ENCODE measurements at regions not wholly inside any gene's neighbourhood (a gene's known extent, or its start where the extent isn't known, plus 50 kb on each side); places are given as distances from the start of the nearest gene placed in this dataset.

- no peak for TF ChIP-seq EZH2 (IDR thresholded peaks at IDR 0.05; ENCODE audit: low read length, unreplicated experiment)
- no peak for TF ChIP-seq CTCF (conservative IDR thresholded peaks at IDR 0.05; ENCODE audit: low read depth, low read length)
- no peak for TF ChIP-seq EZH2phosphoT487 (IDR thresholded peaks at IDR 0.05; ENCODE audit: borderline replicate concordance, low read length)
These were observed 113.7 kb downstream of the BMP4 start for GRCh38 chr14:53842938-53843337.

All from PC-3 (cell line).